ENCODE measurements at regions not wholly inside any gene's neighbourhood (a gene's known extent, or its start where the extent isn't known, plus 50 kb on each side); places are given as distances from the start of the nearest gene placed in this dataset.
"Not testable (repeated sequence)": the region's sequence is repeated elsewhere in the genome, so short reads cannot be mapped to it uniquely, and the experiment has no call there.

GRCh38 chr2:13650586-13651180 is 933.9 kb downstream of the TRIB2 start:
- no peak for DNase-seq

DNA sequence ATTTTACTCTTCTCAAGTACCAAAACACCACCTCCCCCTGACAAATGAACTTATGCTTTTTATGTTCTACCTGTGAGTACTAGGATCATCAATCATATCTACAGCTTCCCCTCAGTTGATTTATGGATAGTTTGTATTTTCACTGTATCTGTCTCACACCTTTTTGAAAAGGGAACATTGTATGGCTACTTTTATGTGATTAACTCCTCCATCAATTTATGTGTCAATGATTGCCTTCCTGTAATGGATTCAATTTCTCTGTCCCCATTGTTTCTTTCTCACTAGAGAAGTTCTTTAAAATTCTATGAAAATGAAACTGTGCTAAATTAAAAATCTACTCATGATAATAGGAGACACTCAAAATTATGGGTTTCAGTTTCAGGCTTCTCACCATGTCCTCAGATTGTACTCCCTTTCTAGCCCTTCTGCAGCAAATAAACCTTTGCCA is 935.0 kb downstream of the TRIB2 start:
- DNase-seq: no peak

- no peak for DNase-seq
Measured at GRCh38 chr2:13652531-13653313, 936.0 kb downstream of the TRIB2 start.

GRCh38 chr2:13654416-13654815 is 937.7 kb downstream of the TRIB2 start:
- no peak for DNase-seq

DNA sequence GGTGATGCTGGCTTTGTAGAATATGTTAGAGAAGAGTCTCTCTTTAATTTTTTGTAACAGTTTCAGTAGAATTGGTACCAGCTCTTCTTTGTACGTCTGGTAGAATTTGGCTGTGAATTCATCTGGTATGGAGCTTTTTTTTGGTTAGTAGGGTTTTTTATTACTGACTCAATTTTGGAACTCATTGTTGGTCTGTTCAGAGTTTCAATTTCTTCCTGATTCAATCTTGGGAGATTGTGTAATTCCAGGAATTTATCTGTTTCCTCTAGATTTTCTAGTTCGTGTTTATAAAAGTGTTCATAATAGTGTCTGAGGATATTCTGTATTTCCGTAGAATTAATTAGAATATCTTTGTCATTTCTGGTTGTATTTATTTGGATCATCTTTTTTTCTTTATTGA is 943.5 kb downstream of the TRIB2 start:
- no peak for DNase-seq

DNA sequence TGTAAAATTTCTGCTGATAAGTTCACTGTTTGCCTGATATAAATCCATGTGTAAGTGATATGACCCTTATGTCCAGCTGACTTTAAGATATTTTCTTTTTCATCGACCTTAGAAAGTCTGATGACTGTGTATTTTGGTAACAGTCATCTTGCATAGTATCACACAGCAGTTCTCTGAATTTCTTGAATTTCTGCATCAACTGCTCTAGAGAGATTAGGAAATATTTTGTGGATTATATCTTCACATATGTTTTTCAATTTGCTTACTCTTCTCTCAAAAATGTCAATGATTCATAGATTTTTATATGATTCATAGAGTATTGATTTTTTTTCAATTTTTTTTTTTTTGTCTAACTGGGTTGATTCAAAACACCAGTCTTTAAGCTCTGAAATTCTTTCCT is 945.3 kb downstream of the TRIB2 start:
- no peak for DNase-seq

DNA sequence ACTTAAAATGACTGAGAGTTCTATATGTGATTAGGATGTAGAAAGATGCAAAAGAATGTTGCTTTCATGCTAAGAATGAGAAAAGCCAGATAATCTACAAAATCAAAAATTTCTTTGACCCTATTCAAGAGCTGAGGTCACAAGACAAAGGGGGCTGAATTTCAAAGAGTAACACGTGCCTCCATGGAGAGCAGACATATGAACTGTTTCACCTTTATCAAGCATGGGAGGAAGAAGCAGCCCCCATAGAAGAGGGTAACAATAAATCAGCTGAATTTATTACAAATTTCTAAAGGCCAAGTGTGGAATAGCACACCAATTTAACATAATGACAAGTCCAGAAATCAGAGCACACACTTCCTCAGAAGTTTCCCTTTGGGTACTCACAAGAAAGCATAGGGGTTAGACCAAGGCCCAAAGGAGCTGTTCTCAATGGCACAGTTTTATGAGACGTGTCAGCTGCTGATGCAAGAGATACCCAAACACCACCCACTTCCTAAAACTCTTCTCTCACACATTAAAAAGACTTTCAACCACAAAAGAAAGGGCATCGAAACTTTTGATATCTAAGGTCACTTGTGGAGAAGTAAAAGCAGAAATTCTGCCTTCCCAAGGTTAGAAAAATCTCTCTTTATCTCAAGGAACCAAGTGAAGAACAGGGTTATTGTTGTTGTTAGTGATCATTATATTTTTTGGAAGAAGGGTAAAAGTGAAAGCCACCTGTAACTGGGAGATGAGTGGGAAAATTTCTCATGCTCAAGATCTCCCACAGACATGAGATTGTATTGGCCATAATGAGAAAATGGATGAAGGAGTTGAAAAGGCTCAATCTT is 950.1 kb downstream of the TRIB2 start:
- DNase-seq: no peak

- no peak for DNase-seq
Measured at GRCh38 chr2:13667415-13667757, 950.6 kb downstream of the TRIB2 start.

DNA sequence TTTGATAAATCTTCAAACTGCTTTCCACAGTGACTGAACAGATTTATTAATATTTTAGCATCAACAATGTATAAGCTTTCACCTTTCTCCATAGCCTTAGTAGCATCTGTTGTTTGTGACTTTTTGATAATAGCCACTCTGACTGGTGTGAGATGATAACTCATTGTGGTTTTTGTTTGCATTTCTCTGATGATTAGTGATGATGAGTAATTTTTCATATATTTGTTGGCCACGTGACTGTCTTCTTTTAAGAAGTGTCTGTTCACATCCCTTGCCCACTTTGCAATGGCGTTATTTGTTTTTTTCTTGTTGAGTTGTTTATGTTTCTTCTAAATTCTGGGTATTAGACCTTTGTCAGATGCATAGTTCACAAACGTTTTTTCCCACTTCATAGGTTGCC is 952.9 kb downstream of the TRIB2 start:
- DNase-seq: no peak

- not testable (repeated sequence) for DNase-seq
Measured at GRCh38 chr2:13673821-13674220, 957.1 kb downstream of the TRIB2 start.

GRCh38 chr2:13676269-13676668 is 956.2 kb upstream of the LRATD1 start:
- DNase-seq: no peak

DNA sequence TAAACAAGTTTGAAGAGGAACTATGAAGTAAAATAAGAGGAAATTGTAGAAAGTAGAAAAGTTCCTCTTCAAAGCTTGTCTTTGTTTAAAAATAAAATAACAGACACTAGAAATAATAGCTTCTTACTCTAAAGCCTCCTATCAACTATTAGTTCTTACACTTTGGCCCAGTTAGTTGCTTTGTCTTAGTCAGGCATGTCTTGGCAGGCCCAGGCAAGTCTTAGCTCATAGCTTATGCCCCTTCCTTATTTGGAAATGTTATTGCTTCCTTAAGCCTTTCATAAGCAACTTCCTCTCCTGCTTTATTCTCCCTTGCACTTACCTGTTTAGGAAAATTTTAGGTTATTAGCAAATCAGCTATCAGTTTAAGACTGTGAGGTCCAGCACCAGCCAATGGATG is 950.6 kb upstream of the LRATD1 start:
- DNase-seq: no peak

GRCh38 chr2:13682540-13683272 is 949.8 kb upstream of the LRATD1 start:
- DNase-seq: no peak

GRCh38 chr2:13686262-13686661 is 946.3 kb upstream of the LRATD1 start:
- DNase-seq: no peak

DNA sequence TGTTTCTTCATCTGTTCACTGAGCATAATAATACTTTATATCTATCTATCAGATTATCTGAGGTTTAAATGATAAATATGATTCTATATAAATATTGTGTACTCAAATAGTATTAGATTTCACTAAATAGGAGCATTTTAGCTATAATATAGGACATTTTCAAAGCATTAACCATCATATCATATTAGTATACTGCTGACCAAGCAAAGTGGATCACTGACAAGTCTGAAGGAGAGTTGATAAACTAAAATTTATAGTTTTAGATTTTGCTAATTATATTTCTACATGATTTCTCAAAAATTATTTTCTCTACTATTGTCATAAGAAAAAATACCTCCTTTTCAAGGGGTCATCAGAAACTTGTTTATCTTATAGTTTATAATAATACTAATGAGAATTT is 937.8 kb upstream of the LRATD1 start:
- no peak for DNase-seq

DNA sequence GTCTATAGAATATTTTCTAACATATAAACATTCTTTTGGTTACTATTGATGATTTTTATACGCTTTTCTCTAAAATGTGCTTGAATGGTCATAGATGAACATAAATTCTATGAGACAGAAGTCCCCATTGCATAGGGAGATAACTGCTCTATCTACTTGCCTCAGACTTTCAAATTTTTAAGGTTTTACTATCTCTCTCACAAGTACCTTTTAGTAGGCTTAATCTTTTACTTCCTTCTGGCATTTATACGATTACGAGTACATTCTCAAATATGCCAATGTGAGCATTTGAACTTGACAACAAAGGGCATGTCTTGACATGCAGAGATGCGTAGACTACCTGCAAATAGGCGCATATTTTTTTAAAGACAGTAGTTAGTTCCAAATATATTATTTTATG is 935.9 kb upstream of the LRATD1 start:
- no peak for DNase-seq

- no peak for DNase-seq
Measured at GRCh38 chr2:13698847-13699246, 933.7 kb upstream of the LRATD1 start.

GRCh38 chr2:13699939-13700338 is 932.6 kb upstream of the LRATD1 start:
- not testable (repeated sequence) for DNase-seq

DNA sequence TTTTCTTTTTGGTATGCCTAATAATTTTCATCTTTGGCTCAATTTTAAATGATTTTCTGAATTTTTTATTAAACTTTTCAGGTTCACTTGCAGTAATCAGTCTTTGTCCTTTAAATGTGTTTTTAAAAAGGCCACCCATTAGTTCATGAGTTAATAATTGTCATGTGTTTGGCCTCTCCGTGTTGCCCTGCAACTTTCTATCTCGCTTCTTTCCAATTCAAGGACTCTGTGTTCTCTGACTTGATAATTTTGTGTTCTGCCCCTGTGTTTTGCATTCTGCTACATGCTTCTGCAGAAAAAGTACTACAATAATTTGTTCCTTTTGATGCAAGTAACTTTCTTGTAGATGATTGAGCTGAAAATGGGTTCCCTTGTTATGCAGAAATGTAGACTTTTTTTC is 921.4 kb upstream of the LRATD1 start:
- DNase-seq: no peak

GRCh38 chr2:13714466-13714865 is 918.1 kb upstream of the LRATD1 start:
- no peak for DNase-seq

DNA sequence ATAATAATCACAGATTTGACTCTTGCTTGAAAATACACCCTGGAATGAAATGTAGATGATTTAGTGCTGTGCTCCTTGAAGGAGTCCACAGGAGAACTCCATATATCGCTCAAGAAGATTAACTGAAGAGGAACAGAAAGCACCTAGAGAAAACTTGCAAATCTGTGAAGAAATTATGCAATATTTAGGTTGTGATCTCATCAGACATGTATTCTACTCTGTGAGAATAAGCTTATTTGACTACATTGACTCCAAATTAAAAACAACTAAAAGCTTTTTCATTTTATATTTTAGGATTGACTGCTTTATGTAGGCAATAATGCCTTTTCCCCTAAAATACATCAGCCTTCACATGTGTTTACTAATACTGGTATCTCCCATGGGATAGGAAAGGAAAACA is 906.6 kb upstream of the LRATD1 start:
- DNase-seq: no peak

DNA sequence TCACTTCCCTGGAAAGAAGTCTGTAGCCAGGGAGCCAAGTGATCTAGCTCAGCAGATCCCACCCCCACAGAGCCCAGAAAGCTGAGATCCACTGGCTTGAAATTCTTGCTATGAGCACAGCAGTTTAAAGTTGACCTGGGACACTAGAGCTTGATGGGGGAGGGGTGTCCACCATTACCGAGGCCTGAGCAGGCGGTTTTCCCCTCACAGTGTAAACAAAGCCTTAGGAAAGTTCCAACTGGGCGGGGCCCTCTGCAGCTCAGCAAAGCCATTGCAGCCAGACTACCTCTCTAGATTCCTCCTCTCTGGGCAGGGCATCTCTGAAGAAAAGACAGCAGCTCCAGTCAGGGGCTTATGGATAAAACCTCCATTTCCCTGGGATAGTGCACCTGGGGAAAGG is 887.2 kb upstream of the LRATD1 start:
- DNase-seq: no peak

DNA sequence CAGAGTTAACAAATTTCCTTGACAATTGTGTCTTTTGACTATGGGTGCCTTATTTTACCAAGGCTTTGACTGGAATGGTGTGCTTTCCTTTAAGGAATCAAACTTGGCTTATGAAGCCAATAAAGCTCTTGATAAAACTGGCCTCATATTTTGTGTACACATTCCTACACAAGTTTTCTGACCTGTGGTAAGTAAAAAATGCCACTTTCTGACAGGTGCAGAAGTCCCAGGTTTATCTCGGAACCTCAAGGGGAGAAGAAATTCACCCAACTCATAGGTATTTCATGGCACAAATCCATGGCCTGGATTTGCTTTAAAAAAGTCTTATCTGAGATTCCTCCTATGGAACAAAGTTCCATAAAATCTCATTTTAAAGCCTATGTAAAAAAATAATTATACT is 880.6 kb upstream of the LRATD1 start:
- DNase-seq: no peak
